ENCODE measurements at regions not wholly inside any gene's neighbourhood (a gene's known extent, or its start where the extent isn't known, plus 50 kb on each side); places are given as distances from the start of the nearest gene placed in this dataset.

DNA sequence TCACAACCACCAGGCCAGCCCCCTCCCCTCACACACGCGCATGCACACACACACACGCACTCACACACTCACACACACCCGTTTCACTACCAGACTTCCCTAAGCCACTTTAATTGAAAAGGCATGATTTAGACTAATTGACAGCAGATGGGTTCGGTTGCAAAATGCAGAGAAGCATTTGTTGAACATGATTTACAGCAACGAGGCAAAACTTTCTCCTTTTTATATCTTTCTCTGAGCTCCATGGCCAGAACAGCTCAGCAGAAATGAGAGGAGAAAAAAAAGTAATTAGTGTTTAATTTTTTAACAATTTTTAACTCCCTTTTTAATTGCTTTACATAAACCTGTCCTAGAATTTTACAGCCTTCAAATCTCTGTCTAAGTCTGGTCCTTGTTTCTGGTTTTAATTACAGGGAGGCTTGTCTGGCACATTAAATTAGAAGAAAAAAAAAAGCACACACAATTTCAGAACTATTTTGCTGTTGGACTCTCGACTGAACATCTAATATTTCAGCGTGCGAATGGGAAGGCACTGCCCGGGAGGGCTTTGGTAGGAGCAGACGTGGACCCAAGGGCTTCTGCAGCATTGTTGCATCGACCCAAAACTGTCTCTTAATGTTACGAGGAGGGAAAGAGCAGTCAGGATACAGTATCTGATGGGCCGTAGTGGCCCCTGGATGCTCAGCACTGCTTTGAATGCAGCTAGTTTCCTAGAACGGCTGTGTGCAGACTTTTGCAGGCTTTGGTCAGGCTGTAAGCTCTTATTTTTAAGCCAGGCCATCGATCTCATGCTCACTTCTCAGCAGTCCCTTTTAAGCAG, 255.9 kb downstream of the SOX9 start:
- TF ChIP-seq CTCF (conservative IDR thresholded peaks at IDR 0.05): no peak
- no peak overlapping the region for H3K27ac ChIP-seq

DNA sequence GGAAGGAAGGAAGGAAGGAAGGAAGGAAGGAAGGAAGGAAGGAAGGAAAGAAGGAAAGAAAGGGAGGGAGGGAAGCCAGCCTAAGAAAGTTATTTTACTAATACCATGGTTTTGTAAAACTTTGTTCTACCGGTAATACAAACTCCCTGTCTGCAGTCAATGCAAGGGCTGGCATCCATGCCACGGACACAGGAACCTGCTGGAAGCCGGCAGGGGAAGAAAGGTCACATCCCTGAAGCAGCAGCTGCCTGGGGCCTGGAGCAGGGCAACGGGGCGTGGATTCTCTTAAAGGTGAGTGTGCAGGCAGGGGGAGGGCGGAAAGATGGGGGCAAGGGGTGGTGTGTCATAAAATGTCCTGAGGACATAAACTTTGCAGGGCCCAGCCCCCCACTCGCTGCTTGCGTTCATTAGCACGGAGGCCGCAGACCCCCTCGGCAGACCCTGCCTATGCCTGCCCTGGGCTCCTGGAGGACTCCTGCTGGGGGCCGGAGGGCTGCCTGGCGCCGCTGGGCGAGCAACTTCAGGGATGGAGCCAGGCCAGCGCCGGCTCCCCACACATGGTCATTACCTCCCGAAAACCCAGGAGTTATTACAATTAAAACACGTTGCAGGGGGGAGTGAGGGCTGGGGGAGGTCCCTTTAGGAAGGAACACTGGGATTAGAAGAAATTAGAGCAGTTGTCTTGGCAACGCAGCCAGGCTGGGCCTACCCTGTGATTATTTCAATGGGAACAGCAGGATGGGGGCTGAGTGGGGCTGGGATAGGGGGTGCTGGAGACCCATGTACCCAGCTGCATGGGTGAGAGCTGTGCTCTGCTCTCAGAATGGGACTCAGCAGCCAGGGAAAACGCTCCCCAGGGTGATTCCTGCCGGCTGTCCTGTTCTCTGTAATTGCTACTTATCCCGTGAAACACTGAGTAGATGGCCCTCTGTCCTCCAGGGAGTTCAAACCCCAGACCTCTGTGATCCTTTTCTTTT, 257.9 kb downstream of the SOX9 start:
- no peak for TF ChIP-seq CTCF (conservative IDR thresholded peaks at IDR 0.05)
- H3K27ac ChIP-seq: no peak overlapping the region

- no peak for TF ChIP-seq CTCF (conservative IDR thresholded peaks at IDR 0.05)
- no peak overlapping the region for H3K27ac ChIP-seq
These were observed 258.7 kb downstream of the SOX9 start for GRCh38 chr17:72379516-72379915.

DNA sequence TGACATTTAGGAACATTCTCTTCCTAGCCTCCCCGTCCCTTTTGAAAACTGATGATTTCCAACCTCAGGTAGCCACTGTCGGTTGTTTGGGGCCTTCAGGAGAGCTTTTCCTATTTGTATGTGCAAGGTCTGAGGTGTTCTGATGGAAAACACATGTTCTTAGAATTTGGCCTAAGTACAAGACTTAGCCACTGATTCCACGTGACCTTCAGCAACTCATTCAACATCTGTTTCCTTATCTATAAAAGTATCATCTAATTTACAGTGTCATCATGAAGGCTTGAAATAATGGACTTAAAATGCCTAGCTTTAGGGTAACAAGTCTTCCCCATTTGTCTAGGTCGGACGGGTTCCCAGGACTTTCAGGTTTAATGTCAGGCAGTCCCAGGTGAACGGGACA, 259.3 kb downstream of the SOX9 start:
- no peak overlapping the region for H3K27ac ChIP-seq
- no peak for TF ChIP-seq CTCF (conservative IDR thresholded peaks at IDR 0.05)

GRCh38 chr17:72380737-72381136, 259.9 kb downstream of the SOX9 start:
- no peak for TF ChIP-seq CTCF (conservative IDR thresholded peaks at IDR 0.05)
- no peak overlapping the region for H3K27ac ChIP-seq

DNA sequence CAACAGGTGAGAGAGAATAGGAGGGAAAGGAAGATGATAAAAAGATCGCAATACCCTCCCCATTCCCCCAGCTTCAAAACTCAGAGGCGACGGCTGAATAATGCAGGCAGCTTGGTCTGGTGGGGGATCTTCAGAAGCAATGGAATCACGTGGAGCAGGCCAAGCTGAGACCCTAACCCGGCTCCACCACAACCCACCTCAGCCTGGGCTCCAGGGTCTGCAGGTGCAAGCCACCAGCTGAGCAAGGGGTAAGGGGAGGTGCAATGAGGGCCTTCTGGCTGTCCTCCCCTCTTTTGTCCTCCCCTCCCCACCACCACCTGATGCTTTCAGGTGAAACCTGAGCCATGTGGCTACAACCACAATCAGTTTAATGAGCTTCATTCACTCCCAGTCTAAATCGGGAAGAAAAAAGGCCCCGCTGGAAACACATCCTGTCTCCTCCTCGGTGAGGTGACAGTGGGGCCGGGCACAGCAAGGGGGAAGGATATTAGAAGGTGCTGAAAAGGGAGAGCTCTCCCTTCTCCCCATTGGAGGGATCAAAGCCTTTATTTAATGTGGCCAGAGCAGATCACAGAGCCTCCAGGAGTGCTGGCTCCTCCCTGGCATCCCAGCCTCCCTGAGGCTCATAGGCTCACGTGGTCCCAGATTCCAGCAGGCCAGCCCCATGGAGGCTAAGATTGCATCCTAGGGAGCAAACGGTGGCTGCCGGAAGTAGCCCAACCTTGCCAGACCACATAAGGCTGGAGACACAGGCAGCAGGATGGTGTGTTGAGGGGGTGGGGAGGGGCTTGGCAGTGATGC, 261.0 kb downstream of the SOX9 start:
- no peak overlapping the region for H3K27ac ChIP-seq
- no peak for TF ChIP-seq CTCF (conservative IDR thresholded peaks at IDR 0.05)
